Body of pancreas (tissue), 4 donors: ENCODE measurements at regions not wholly inside any gene's neighbourhood (a gene's known extent, or its start where the extent isn't known, plus 50 kb on each side); places are given as distances from the start of the nearest gene placed in this dataset.

Source experiments
- ATAC-seq: fragments of 150-250 bp; one replicate; pipeline ENCODE4 v1.9.1; 2016
- DNase-seq, 4 donors: peaks; one replicate each; pipeline ENCODE4 v3.0.0-alpha.2; 2019
- H3K27ac ChIP-seq, 4 donors: fragments of 200-600 bp; sonication (generic); 1 replicate in 3 of 4; 2 replicates in 1 of 4; pipeline versions ENCODE4 v1.5.1 to v1.6.1; 2016 to 2019; ENCODE audit warnings: mild to moderate bottlenecking in 1 of 4, mixed read lengths in 1 of 4, moderate library complexity in 1 of 4
- H3K27me3 ChIP-seq, 2 donors: fragments of 200-600 bp; sonication (generic); one replicate each; pipeline ENCODE4 v1.6.0; 2016; ENCODE audit warnings: mild to moderate bottlenecking in 1 of 2
- H3K36me3 ChIP-seq, 2 donors: fragments of 200-600 bp; sonication (generic); replicated peaks in 1 of 2; 2 replicates each; pipeline ENCODE4 v1.5.1; 2016; ENCODE audit warnings: low read depth in 2 of 2; ENCODE audit not compliant: insufficient read depth in 1 of 2
- H3K4me1 ChIP-seq: fragments of 200-600 bp; sonication (generic); one replicate; pipeline ENCODE4 v1.6.0; 2016
- H3K4me3 ChIP-seq, 2 donors: fragments of 200-600 bp; sonication (generic); 1 replicate in 1 of 2; 2 replicates in 1 of 2; pipeline ENCODE4 v1.5.1; 2016 to 2019
- H3K9me3 ChIP-seq, 3 donors: fragments of 200-600 bp; sonication (generic); 1 replicate in 2 of 3; 2 replicates in 1 of 3; pipeline ENCODE4 v1.5.1; 2016
- POLR2A ChIP-seq, 3 donors: fragments of 450-650 bp; IDR thresholded peaks; one replicate each; pipeline ENCODE4 v1.6.1; 2016; ENCODE audit warnings: antibody characterized with exemption in 3 of 3, mild to moderate bottlenecking in 2 of 3
- WGBS, 2 donors: methylation state at CpG; one replicate each; pipeline ENCODE4 v1.1.5; 2017; 5-methylcytosine and 5-hydroxymethylcytosine counted together
- intact Hi-C: fragments of 100-400 bp; cut with DNase I; formaldehyde crosslinking; loops from one replicate; pipeline ENCODE4 v1.15.1; 2023
- TF ChIP-seq, protein P1 (sequence below), 7 experiments: fragments of 450-650 bp in 4 of 7; fragments of 200-600 bp in 3 of 7; sonication (generic) in 3 of 7; IDR thresholded peaks; one replicate each; pipeline ENCODE4 v1.5.1; 2016 to 2019; ENCODE audit warnings: antibody characterized with exemption in 7 of 7

DNA sequence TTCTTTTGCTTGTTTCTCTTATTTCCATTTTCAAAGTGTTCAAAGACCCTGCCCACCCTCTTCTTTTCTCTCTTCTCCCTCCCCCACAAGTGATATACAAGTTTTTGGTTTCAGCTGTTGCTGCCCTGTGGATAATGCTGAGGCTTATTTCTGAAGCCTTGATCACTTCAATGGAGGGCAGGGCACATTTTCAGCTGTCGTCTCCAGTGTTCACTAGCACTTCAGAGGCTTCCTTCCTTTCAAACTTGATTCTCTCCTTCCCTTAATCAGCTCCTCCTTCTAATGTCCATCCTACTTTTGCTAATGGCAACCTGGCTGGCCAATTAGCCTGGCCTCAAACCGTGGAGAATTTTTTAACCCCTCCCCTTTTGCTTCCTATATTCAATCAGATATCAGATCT is 435.7 kb upstream of the RUNX1 start:
- TF ChIP-seq POLR2A (IDR thresholded peaks at IDR 0.05) = no peak
- TF ChIP-seq, protein P1, sequence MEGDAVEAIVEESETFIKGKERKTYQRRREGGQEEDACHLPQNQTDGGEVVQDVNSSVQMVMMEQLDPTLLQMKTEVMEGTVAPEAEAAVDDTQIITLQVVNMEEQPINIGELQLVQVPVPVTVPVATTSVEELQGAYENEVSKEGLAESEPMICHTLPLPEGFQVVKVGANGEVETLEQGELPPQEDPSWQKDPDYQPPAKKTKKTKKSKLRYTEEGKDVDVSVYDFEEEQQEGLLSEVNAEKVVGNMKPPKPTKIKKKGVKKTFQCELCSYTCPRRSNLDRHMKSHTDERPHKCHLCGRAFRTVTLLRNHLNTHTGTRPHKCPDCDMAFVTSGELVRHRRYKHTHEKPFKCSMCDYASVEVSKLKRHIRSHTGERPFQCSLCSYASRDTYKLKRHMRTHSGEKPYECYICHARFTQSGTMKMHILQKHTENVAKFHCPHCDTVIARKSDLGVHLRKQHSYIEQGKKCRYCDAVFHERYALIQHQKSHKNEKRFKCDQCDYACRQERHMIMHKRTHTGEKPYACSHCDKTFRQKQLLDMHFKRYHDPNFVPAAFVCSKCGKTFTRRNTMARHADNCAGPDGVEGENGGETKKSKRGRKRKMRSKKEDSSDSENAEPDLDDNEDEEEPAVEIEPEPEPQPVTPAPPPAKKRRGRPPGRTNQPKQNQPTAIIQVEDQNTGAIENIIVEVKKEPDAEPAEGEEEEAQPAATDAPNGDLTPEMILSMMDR (IDR thresholded peaks at IDR 0.05) = no peak
- ATAC-seq (no peak), DNase-seq (no peak)
- Histone ChIP-seq H3K27me3 (no peaks in the 10 kb centered on the region), H3K36me3 (no peaks in the 10 kb centered on the region), H3K9me3 (no peaks in the 10 kb centered on the region), H3K27ac (no peak overlapping the region), H3K4me3 (no peak overlapping the region), H3K4me1 (no peaks in the 10 kb centered on the region)
- intact Hi-C loops = no loop called here
- WGBS, 2 donors = 67 to 74% methylated on average over 2 of the region's 2 CpGs

- H3K9me3 ChIP-seq = no peaks in the 10 kb centered on the region
- WGBS, 2 donors = 96 to 100% methylated on average over 2 of the region's 2 CpGs
- H3K27ac ChIP-seq = no peak overlapping the region
- no peak overlapping the region for H3K4me3 ChIP-seq
- intact Hi-C loops = no loop called here
- no peaks in the 10 kb centered on the region for H3K27me3 ChIP-seq
- ATAC-seq (no peak), DNase-seq (no peak)
- TF ChIP-seq, protein P1 (IDR thresholded peaks at IDR 0.05) = no peak
- no peak for TF ChIP-seq POLR2A (IDR thresholded peaks at IDR 0.05)
- no peaks in the 10 kb centered on the region for H3K36me3 ChIP-seq
- no peaks in the 10 kb centered on the region for H3K4me1 ChIP-seq
Observed at GRCh38 chr21:35484032-35484431, 434.9 kb upstream of the RUNX1 start.

GRCh38 chr21:35482933-35483662 is 434.0 kb upstream of the RUNX1 start:
- intact Hi-C loops = no loop called here
- H3K4me1 ChIP-seq = no peaks in the 10 kb centered on the region
- TF ChIP-seq, protein P1 (IDR thresholded peaks at IDR 0.05) = no peak
- no peak for TF ChIP-seq POLR2A (IDR thresholded peaks at IDR 0.05)
- H3K9me3 ChIP-seq = no peaks in the 10 kb centered on the region
- ATAC-seq (no peak), DNase-seq (no peak)
- H3K36me3 ChIP-seq = no peaks in the 10 kb centered on the region
- 37 to 51% methylated on average over 3 of the region's 3 CpGs for WGBS, 2 donors
- no peak overlapping the region for H3K27ac ChIP-seq
- no peak overlapping the region for H3K4me3 ChIP-seq
- no peaks in the 10 kb centered on the region for H3K27me3 ChIP-seq

DNA sequence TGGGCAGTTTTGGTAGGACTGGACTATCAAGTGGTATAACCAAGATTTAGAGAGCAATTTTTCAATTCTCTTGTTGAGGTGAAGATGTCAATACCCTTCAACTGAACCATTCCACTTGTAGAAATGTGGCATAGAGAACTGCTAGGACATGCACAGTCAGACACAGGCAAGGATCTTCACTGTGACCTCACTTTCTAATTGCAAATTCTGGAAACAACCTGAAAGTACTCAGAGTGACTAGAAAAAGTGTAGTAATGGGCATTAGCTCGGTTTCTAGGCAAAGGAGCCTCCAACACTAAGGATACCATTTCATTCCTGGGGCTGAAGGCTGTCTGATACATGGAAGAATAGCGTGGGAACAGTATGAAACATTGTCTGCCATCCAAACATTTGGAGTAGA is 433.0 kb upstream of the RUNX1 start:
- H3K27ac ChIP-seq = no peak overlapping the region
- no peak for DNase-seq
- H3K36me3 ChIP-seq = no peaks in the 10 kb centered on the region
- WGBS, 2 donors = 55% methylated on average over 2 of the region's 2 CpGs
- H3K4me1 ChIP-seq = no peaks in the 10 kb centered on the region
- intact Hi-C loops = no loop called here
- TF ChIP-seq, protein P1 (IDR thresholded peaks at IDR 0.05) = no peak
- no peak for TF ChIP-seq POLR2A (IDR thresholded peaks at IDR 0.05)
- no peaks in the 10 kb centered on the region for H3K9me3 ChIP-seq
- H3K27me3 ChIP-seq = no peaks in the 10 kb centered on the region
- no peak overlapping the region for H3K4me3 ChIP-seq
- ATAC-seq = no peak

- ATAC-seq (no peak), DNase-seq (no peak)
- Histone ChIP-seq H3K27me3 (no peaks in the 10 kb centered on the region), H3K9me3 (no peaks in the 10 kb centered on the region), H3K36me3 (no peaks in the 10 kb centered on the region), H3K4me1 (no peaks in the 10 kb centered on the region), H3K27ac (no peak overlapping the region), H3K4me3 (no peak overlapping the region)
- 81 to 84% methylated on average over 6 of the region's 6 CpGs for WGBS, 2 donors
- TF ChIP-seq POLR2A (IDR thresholded peaks at IDR 0.05) = no peak
- intact Hi-C loops = no loop called here
Observed at GRCh38 chr21:35481005-35481404, 431.9 kb upstream of the RUNX1 start.
